ENCODE measurements at regions not wholly inside any gene's neighbourhood (a gene's known extent, or its start where the extent isn't known, plus 50 kb on each side); places are given as distances from the start of the nearest gene placed in this dataset.

DNA sequence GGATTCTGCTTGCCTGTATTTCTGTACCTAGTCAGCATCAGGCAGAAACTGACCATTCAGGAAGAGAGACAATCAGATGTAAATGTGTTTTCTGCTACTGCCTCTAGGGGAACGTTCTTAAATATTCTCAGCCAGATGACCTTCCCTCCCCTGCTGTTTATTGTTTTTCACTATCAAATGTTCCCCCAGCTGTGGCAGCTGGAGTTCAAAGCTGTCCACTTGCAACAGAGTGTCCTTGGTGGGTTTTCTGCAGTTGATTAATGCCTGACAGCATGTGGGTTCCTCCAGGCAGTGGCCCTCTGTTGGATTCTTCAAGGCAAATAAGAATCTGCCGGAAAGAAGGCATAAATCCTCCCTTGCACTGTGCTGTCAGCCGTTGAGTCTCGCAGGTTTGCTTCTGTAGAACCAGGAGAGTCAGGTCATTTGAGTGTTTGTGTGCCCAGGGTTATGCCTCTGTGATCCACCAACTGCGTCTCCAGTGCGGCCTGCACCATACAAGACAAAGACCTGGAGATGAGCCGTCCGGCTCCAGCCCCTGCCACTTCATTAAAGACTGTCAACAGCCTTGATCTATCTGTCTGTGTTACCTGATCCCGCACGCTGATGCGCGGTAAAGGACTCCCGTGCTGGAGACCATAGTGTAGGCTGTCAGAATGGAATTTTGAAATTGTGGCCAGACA is 203.4 kb downstream of the GADD45G start:
- TF ChIP-seq POLR2AphosphoS5 (IDR thresholded peaks at IDR 0.05) (no peak), MXI1 (conservative IDR thresholded peaks at IDR 0.05; ENCODE audit: poor library complexity, severe bottlenecking) (no peak), EZH2 (IDR thresholded peaks at IDR 0.05; ENCODE audit: borderline replicate concordance, insufficient read depth, low read length, poor library complexity, severe bottlenecking) (no peak), TAF1 (IDR thresholded peaks at IDR 0.05; ENCODE audit: low read depth) (no peak), RAD21 (conservative IDR thresholded peaks at IDR 0.05) (no peak), EP300 (conservative IDR thresholded peaks at IDR 0.05; ENCODE audit: poor library complexity, severe bottlenecking) (no peak)
- TF ChIP-seq, protein P1, sequence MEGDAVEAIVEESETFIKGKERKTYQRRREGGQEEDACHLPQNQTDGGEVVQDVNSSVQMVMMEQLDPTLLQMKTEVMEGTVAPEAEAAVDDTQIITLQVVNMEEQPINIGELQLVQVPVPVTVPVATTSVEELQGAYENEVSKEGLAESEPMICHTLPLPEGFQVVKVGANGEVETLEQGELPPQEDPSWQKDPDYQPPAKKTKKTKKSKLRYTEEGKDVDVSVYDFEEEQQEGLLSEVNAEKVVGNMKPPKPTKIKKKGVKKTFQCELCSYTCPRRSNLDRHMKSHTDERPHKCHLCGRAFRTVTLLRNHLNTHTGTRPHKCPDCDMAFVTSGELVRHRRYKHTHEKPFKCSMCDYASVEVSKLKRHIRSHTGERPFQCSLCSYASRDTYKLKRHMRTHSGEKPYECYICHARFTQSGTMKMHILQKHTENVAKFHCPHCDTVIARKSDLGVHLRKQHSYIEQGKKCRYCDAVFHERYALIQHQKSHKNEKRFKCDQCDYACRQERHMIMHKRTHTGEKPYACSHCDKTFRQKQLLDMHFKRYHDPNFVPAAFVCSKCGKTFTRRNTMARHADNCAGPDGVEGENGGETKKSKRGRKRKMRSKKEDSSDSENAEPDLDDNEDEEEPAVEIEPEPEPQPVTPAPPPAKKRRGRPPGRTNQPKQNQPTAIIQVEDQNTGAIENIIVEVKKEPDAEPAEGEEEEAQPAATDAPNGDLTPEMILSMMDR (IDR thresholded peaks at IDR 0.05; ENCODE audit: poor library complexity, severe bottlenecking), result peak; percentile 15
- TF ChIP-seq, protein P2, sequence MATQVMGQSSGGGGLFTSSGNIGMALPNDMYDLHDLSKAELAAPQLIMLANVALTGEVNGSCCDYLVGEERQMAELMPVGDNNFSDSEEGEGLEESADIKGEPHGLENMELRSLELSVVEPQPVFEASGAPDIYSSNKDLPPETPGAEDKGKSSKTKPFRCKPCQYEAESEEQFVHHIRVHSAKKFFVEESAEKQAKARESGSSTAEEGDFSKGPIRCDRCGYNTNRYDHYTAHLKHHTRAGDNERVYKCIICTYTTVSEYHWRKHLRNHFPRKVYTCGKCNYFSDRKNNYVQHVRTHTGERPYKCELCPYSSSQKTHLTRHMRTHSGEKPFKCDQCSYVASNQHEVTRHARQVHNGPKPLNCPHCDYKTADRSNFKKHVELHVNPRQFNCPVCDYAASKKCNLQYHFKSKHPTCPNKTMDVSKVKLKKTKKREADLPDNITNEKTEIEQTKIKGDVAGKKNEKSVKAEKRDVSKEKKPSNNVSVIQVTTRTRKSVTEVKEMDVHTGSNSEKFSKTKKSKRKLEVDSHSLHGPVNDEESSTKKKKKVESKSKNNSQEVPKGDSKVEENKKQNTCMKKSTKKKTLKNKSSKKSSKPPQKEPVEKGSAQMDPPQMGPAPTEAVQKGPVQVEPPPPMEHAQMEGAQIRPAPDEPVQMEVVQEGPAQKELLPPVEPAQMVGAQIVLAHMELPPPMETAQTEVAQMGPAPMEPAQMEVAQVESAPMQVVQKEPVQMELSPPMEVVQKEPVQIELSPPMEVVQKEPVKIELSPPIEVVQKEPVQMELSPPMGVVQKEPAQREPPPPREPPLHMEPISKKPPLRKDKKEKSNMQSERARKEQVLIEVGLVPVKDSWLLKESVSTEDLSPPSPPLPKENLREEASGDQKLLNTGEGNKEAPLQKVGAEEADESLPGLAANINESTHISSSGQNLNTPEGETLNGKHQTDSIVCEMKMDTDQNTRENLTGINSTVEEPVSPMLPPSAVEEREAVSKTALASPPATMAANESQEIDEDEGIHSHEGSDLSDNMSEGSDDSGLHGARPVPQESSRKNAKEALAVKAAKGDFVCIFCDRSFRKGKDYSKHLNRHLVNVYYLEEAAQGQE (IDR thresholded peaks at IDR 0.05; ENCODE audit: borderline replicate concordance), result no peak
